K562 (cell line): ENCODE measurements at regions not wholly inside any gene's neighbourhood (a gene's known extent, or its start where the extent isn't known, plus 50 kb on each side); places are given as distances from the start of the nearest gene placed in this dataset.

Experiments used
- ATAC-seq: fragments of 200-7000 bp; cut with Tn5 transposase; 3 replicates; pipeline ENCODE4 v1.9.1; 2020; ENCODE audit warnings: moderate library complexity
- BruUV-seq: library from RNA; stranded (reverse); fragments of 400-500 nt; replicated peaks from 2 replicates; lab custom pipeline; 2021; lab: Mats Ljungman, UMichigan
- CTCF ChIA-PET: fragments of 300-600 bp; formaldehyde crosslinking; extraction: SDS; loops from one replicate; lab custom pipeline; 2021; ENCODE audit warnings: low intra/inter-chr PET ratio; lab: Yijun Ruan, JAX
- POLR2A ChIA-PET: fragments of 300-600, 350-650 bp; sonication (Branson Sonifier 250); formaldehyde crosslinking; extraction: SDS; loops from one replicate; lab custom pipeline; 2021; ENCODE audit warnings: antibody characterized with exemption, inconsistent platforms; lab: Yijun Ruan, JAX
- DNase-seq, 4 experiments: peaks; one replicate each; pipeline versions ENCODE4 v3.0.0 to v3.0.0-alpha.2; 2011 to 2018; ENCODE audit warnings: low spot score in 3 of 4, mixed read lengths in 3 of 4; ENCODE audit errors: extremely low read depth in 1 of 4
- FAIRE-seq: peaks from 2 replicates; lab custom pipeline; 2011; peaks lifted over from hg19 to GRCh38; lab: Jason Lieb, UNC
- H2AFZ ChIP-seq: 2 replicates; pipeline ENCODE4 v1.6.0; 2011; ENCODE audit warnings: low read depth, low read length, control low read depth, inconsistent platforms
- H3K27ac ChIP-seq: fragments of 200-600 bp; 3 replicates; pipeline ENCODE4 v1.8.0; 2011; ENCODE audit warnings: low read depth, mild to moderate bottlenecking, control low read depth, inconsistent platforms, low read length, moderate library complexity, mixed read lengths; ENCODE audit errors: extremely low read depth
- H3K27me3 ChIP-seq, 2 experiments: fragments of 300-600 bp in 1 of 2; 2 replicates in 1 of 2; 3 replicates in 1 of 2; pipeline versions ENCODE4 v1.6.0 to v1.8.0; 2011; ENCODE audit warnings: inconsistent platforms in 2 of 2, low read length in 2 of 2, mild to moderate bottlenecking in 1 of 2, mixed read lengths in 1 of 2, moderate library complexity in 1 of 2; ENCODE audit not compliant: control insufficient read depth in 2 of 2, insufficient read depth in 2 of 2
- H3K36me3 ChIP-seq: fragments of 300-600 bp; 3 replicates; pipeline ENCODE4 v1.8.0; 2011; ENCODE audit warnings: mild to moderate bottlenecking, low read length, inconsistent platforms; ENCODE audit not compliant: control insufficient read depth, insufficient read depth
- H3K4me1 ChIP-seq, 2 experiments: fragments of 200-600 bp in 1 of 2; replicated peaks in 1 of 2; 2 replicates in 1 of 2; 3 replicates in 1 of 2; pipeline versions ENCODE4 v1.5.1 to v1.8.0; 2011; ENCODE audit warnings: inconsistent platforms in 2 of 2, low read length in 2 of 2, mild to moderate bottlenecking in 1 of 2, mixed read lengths in 1 of 2, moderate library complexity in 1 of 2; ENCODE audit not compliant: control insufficient read depth in 2 of 2, insufficient read depth in 2 of 2
- H3K4me2 ChIP-seq: 2 replicates; pipeline ENCODE4 v1.6.1; 2011; ENCODE audit warnings: low read length, control low read depth, inconsistent platforms, mixed read lengths; ENCODE audit not compliant: insufficient read depth
- H3K4me3 ChIP-seq: fragments of 200-600 bp; sonication (generic), shearing (Covaris generic); 2 replicates; pipeline ENCODE4 v1.5.1; 2016; ENCODE audit warnings: control low read depth, inconsistent platforms
- H3K79me2 ChIP-seq: fragments of 200-600 bp; 3 replicates; pipeline ENCODE4 v1.8.0; 2011; ENCODE audit warnings: low read length, inconsistent platforms; ENCODE audit not compliant: control insufficient read depth, insufficient read depth
- H3K9ac ChIP-seq, 2 experiments: 2 replicates each; pipeline versions ENCODE4 v1.6.0 to v1.6.1; 2011; ENCODE audit warnings: low read depth in 2 of 2, low read length in 2 of 2, control low read depth in 1 of 2, inconsistent platforms in 1 of 2, mild to moderate bottlenecking in 1 of 2, mixed read lengths in 1 of 2; ENCODE audit not compliant: insufficient read depth in 1 of 2
- H3K9me1 ChIP-seq: one replicate; pipeline ENCODE4 v1.6.0; 2011; ENCODE audit warnings: inconsistent platforms, mild to moderate bottlenecking, low read length, moderate library complexity; ENCODE audit not compliant: control insufficient read depth, insufficient read depth
- H3K9me3 ChIP-seq: replicated peaks from 2 replicates; pipeline ENCODE4 v1.5.1; 2011; ENCODE audit warnings: low read depth, low read length, inconsistent platforms; ENCODE audit not compliant: control insufficient read depth, insufficient read depth
- H4K20me1 ChIP-seq: replicated peaks from 2 replicates; pipeline ENCODE4 v1.6.1; 2011; ENCODE audit warnings: low read length, inconsistent platforms, mixed read lengths; ENCODE audit not compliant: control insufficient read depth, insufficient read depth
- PHF8 ChIP-seq: fragments of 200-600 bp; sonication (generic); IDR thresholded peaks from 2 replicates; pipeline ENCODE4 v1.6.1; 2012; ENCODE audit warnings: mixed run types, mild to moderate bottlenecking, inconsistent platforms, low read length, moderate library complexity, borderline replicate concordance
- ZNF408 ChIP-seq: fragments of 250-450 bp; sonication (Bioruptor Pico); IDR thresholded peaks from 2 replicates; pipeline ENCODE4 v1.4.0; 2020; ENCODE audit warnings: low read depth, mild to moderate bottlenecking, moderate library complexity
- WGBS: fragments of 100-300 bp; shearing (Covaris generic); methylation state at CpG from one replicate; pipeline ENCODE4 v1.1.6; 2016; ENCODE audit warnings: low coverage, mixed read lengths; ENCODE audit not compliant: insufficient coverage; ENCODE audit errors: missing lambda C conversion rate; 5-methylcytosine and 5-hydroxymethylcytosine counted together
- in situ Hi-C: fragments of 300-500 bp; cut with MboI; formaldehyde crosslinking; loops from 4 replicates; pipeline ENCODE4 v1.15.0; 2018; ENCODE audit warnings: inconsistent platforms, mixed read lengths
- intact Hi-C: fragments of 100-400 bp; cut with micrococcal nuclease; formaldehyde crosslinking; loops from 2 replicates; pipeline ENCODE4 v1.14.2; 2022
- TF ChIP-seq, protein P1 (sequence below): fragments of 450-650 bp; formaldehyde crosslinking; IDR thresholded peaks from 2 replicates; pipeline ENCODE4 v1.4.0; 2020; ENCODE audit warnings: mild to moderate bottlenecking
- TF ChIP-seq, protein P2 (sequence below): sonication (generic); formaldehyde crosslinking; IDR thresholded peaks from 2 replicates; pipeline ENCODE4 v1.8.0; 2022; ENCODE audit warnings: mild to moderate bottlenecking, missing genetic modification reagents
- TF ChIP-seq, protein P3 (sequence below): sonication (generic); formaldehyde crosslinking; IDR thresholded peaks from 2 replicates; pipeline ENCODE4 v1.8.1; 2023; ENCODE audit warnings: mild to moderate bottlenecking, missing genetic modification reagents

DNA sequence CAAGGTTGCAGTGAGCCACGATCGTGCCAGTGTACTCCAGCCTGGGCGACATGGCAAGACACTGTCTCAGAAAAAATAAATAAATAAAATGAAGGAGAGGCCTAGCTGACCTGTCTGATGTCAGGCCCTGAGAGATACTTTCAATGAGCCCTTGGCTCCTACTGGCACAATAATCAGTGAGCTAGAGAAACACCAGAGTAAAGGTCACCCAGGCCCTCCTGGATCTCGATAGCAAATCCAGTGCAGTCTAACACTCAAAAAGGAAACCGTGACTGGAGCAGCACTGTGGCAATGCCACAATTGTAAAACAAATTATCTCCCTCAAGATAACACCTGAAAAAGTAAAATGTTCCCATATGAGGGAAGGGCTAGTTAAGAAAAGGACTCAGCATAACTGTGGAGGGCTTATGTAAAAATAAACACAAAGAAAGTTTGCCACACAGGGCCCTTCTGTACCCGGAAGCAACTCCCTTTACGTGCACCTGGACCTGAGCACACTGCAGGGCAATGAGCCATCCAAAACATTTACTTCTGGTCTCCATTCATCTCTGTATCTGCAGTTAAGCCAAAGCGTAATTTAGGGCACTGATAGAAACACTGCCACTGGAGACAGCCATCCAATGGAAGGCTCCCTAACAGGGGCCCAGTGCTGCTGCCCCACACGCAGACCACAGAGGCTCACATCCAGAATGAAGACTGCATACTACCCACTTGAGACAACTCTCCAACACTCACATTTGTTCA, 293.1 kb upstream of the HSFY2 start:
- H3K4me2 ChIP-seq, result no peak overlapping the region
- ChIA-PET CTCF (no interaction called here), POLR2A (no interaction called here)
- WGBS, result no CpG with 5 or more reads among the region's 9 CpGs
- no peaks in the 10 kb centered on the region for H3K9me1 ChIP-seq
- H3K9ac ChIP-seq, result no peak overlapping the region
- no peak overlapping the region for H2AFZ ChIP-seq
- no peaks in the 10 kb centered on the region for H4K20me1 ChIP-seq
- no peaks in the 10 kb centered on the region for H3K4me1 ChIP-seq
- no peak overlapping the region for H3K4me3 ChIP-seq
- no peaks in the 10 kb centered on the region for H3K9me3 ChIP-seq
- H3K79me2 ChIP-seq, result no peaks in the 10 kb centered on the region
- DNase-seq, result no peak
- no peaks in the 10 kb centered on the region for H3K27me3 ChIP-seq
- H3K27ac ChIP-seq, result no peak overlapping the region
- in situ Hi-C loops (no loop called here), intact Hi-C loops (no loop called here)
- FAIRE-seq, result no peak
- BruUV-seq, result no TSS peak
- no peaks in the 10 kb centered on the region for H3K36me3 ChIP-seq
- ATAC-seq, result no peak
- TF ChIP-seq, protein P1, sequence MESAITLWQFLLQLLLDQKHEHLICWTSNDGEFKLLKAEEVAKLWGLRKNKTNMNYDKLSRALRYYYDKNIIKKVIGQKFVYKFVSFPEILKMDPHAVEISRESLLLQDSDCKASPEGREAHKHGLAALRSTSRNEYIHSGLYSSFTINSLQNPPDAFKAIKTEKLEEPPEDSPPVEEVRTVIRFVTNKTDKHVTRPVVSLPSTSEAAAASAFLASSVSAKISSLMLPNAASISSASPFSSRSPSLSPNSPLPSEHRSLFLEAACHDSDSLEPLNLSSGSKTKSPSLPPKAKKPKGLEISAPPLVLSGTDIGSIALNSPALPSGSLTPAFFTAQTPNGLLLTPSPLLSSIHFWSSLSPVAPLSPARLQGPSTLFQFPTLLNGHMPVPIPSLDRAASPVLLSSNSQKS (CRISPR knock-in tag), result no peak
- TF ChIP-seq, protein P2, sequence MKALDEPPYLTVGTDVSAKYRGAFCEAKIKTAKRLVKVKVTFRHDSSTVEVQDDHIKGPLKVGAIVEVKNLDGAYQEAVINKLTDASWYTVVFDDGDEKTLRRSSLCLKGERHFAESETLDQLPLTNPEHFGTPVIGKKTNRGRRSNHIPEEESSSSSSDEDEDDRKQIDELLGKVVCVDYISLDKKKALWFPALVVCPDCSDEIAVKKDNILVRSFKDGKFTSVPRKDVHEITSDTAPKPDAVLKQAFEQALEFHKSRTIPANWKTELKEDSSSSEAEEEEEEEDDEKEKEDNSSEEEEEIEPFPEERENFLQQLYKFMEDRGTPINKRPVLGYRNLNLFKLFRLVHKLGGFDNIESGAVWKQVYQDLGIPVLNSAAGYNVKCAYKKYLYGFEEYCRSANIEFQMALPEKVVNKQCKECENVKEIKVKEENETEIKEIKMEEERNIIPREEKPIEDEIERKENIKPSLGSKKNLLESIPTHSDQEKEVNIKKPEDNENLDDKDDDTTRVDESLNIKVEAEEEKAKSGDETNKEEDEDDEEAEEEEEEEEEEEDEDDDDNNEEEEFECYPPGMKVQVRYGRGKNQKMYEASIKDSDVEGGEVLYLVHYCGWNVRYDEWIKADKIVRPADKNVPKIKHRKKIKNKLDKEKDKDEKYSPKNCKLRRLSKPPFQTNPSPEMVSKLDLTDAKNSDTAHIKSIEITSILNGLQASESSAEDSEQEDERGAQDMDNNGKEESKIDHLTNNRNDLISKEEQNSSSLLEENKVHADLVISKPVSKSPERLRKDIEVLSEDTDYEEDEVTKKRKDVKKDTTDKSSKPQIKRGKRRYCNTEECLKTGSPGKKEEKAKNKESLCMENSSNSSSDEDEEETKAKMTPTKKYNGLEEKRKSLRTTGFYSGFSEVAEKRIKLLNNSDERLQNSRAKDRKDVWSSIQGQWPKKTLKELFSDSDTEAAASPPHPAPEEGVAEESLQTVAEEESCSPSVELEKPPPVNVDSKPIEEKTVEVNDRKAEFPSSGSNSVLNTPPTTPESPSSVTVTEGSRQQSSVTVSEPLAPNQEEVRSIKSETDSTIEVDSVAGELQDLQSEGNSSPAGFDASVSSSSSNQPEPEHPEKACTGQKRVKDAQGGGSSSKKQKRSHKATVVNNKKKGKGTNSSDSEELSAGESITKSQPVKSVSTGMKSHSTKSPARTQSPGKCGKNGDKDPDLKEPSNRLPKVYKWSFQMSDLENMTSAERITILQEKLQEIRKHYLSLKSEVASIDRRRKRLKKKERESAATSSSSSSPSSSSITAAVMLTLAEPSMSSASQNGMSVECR (CRISPR knock-in tag), result no peak
- TF ChIP-seq, protein P3, sequence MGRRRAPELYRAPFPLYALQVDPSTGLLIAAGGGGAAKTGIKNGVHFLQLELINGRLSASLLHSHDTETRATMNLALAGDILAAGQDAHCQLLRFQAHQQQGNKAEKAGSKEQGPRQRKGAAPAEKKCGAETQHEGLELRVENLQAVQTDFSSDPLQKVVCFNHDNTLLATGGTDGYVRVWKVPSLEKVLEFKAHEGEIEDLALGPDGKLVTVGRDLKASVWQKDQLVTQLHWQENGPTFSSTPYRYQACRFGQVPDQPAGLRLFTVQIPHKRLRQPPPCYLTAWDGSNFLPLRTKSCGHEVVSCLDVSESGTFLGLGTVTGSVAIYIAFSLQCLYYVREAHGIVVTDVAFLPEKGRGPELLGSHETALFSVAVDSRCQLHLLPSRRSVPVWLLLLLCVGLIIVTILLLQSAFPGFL (CRISPR knock-in tag), result no peak
- TF ChIP-seq ZNF408 (no peak), PHF8 (no peak)
